Ishikawa (cell line): ENCODE measurements at regions not wholly inside any gene's neighbourhood (a gene's known extent, or its start where the extent isn't known, plus 50 kb on each side); places are given as distances from the start of the nearest gene placed in this dataset.

Experiments
- CEBPB ChIP-seq: IDR thresholded peaks from 2 replicates; pipeline ENCODE4 v1.6.1; 2012
- CREB1 ChIP-seq: IDR thresholded peaks from 2 replicates; pipeline ENCODE4 v1.6.1; 2012; ENCODE audit warnings: low read depth
- EGR1 ChIP-seq: IDR thresholded peaks from 2 replicates; pipeline ENCODE4 v1.6.1; 2012
- EP300 ChIP-seq: IDR thresholded peaks from 2 replicates; pipeline ENCODE4 v1.6.1; 2012; ENCODE audit warnings: borderline replicate concordance
- RAD21 ChIP-seq: IDR thresholded peaks from 2 replicates; pipeline ENCODE4 v1.6.1; 2012; ENCODE audit warnings: low read depth
- TAF1 ChIP-seq: IDR thresholded peaks from 2 replicates; pipeline ENCODE4 v1.6.1; 2012; ENCODE audit warnings: low read depth, mild to moderate bottlenecking
- TCF12 ChIP-seq: IDR thresholded peaks from 2 replicates; pipeline ENCODE4 v1.6.1; 2012; ENCODE audit warnings: low read depth
- TEAD4 ChIP-seq: IDR thresholded peaks from 2 replicates; pipeline ENCODE4 v1.6.1; 2012
- YY1 ChIP-seq: IDR thresholded peaks from 2 replicates; pipeline ENCODE4 v1.6.1; 2012; ENCODE audit warnings: low read depth
- ZBTB7A ChIP-seq: IDR thresholded peaks from 2 replicates; pipeline ENCODE4 v1.6.1; 2012; ENCODE audit warnings: low read depth
- TF ChIP-seq, protein P1 (sequence below): IDR thresholded peaks from 2 replicates; pipeline ENCODE4 v1.6.1; 2012; ENCODE audit warnings: low read depth, mild to moderate bottlenecking
- TF ChIP-seq, protein P2 (sequence below): IDR thresholded peaks from 2 replicates; pipeline ENCODE4 v1.6.1; 2012

DNA sequence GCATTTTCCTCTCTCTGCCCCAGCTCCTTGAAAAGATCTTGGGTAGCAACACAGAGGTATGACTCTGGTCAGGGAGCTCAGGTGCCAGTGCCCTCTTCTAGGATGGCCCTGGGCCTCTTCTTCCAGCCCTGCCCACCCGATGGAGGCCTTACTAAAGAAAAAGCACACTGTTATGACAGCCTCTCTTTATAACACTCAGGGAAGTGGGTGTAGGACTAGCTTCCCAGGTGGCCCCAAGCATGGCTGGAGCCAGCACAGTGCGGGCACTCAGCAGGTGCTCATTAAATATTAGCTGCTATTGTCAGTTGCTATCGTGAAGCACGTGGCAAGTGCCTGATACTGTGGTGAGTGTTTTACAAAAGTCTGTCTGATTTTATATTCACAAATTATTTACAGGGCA is 127.2 kb upstream of the B3GAT1 start:
- TF ChIP-seq, protein P1, sequence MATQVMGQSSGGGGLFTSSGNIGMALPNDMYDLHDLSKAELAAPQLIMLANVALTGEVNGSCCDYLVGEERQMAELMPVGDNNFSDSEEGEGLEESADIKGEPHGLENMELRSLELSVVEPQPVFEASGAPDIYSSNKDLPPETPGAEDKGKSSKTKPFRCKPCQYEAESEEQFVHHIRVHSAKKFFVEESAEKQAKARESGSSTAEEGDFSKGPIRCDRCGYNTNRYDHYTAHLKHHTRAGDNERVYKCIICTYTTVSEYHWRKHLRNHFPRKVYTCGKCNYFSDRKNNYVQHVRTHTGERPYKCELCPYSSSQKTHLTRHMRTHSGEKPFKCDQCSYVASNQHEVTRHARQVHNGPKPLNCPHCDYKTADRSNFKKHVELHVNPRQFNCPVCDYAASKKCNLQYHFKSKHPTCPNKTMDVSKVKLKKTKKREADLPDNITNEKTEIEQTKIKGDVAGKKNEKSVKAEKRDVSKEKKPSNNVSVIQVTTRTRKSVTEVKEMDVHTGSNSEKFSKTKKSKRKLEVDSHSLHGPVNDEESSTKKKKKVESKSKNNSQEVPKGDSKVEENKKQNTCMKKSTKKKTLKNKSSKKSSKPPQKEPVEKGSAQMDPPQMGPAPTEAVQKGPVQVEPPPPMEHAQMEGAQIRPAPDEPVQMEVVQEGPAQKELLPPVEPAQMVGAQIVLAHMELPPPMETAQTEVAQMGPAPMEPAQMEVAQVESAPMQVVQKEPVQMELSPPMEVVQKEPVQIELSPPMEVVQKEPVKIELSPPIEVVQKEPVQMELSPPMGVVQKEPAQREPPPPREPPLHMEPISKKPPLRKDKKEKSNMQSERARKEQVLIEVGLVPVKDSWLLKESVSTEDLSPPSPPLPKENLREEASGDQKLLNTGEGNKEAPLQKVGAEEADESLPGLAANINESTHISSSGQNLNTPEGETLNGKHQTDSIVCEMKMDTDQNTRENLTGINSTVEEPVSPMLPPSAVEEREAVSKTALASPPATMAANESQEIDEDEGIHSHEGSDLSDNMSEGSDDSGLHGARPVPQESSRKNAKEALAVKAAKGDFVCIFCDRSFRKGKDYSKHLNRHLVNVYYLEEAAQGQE = no peak
- TF ChIP-seq, protein P2, sequence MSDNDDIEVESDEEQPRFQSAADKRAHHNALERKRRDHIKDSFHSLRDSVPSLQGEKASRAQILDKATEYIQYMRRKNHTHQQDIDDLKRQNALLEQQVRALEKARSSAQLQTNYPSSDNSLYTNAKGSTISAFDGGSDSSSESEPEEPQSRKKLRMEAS = no peak
- TF ChIP-seq ZBTB7A (no peak), TAF1 (no peak), RAD21 (no peak), EGR1 (no peak), EP300 (no peak), TEAD4 (no peak), YY1 (no peak), CEBPB (no peak), TCF12 (no peak), CREB1 (no peak)
